GM19372 (cell line): ENCODE measurements at regions not wholly inside any gene's neighbourhood (a gene's known extent, or its start where the extent isn't known, plus 50 kb on each side); places are given as distances from the start of the nearest gene placed in this dataset.

ENCODE experiments used
- ATAC-seq: cut with Tn5 transposase; IDR thresholded peaks from one replicate; pipeline ENCODE4 v1.9.1; 2021; ENCODE audit warnings: mild to moderate bottlenecking, low read depth, moderate library complexity; ENCODE audit not compliant: unreplicated experiment

GRCh38 chr4:19380600-19380999, 871.1 kb upstream of the SLIT2 start:
- ATAC-seq, result no peak

DNA sequence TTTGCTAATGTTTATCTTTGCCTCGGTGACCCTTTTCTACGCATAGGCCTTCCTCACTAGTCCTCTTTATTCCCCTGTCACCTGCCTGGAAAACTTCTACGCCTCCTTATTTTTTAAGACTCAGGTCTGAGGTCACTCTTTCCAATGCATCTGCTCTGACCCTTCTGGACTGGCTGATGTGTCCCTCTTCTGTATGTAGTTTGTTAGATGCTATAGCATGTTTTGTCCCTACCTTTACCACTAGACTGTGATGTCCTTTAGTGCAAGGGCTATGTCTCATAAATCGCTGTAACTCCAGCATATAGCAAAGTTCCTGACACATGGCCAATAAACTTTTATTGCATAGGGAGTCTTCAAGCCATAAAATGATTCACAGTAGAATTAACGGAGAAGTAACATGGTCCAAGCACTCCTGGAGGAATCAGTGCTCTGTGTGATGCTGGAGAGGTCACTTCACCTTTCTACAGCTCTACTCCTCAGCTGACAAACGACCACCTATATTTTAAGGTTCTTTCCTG, 872.5 kb upstream of the SLIT2 start:
- ATAC-seq, result no peak

GRCh38 chr4:19375931-19376330, 875.8 kb upstream of the SLIT2 start:
- ATAC-seq, result no peak

- ATAC-seq, result no peak
These were observed 876.4 kb upstream of the SLIT2 start for GRCh38 chr4:19375136-19375804.

DNA sequence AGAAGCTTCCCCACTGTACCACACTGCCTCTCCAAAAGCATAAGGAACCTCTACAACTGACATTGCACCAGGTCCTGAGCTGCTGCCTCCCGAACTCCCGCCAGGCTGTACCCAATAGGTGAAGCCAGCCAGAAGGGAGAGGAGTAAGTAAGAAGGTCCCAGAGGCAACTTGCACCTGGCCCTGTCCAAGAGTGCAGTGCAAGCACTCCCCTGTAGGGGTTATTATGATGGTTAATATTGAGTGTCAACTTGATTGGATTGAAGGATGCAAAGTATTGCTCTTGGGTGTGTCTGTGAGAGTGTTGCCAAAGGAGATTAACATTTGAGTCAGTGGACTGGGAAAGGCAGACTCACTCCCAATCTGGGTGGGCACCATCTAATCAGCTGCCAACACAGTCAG, 879.3 kb upstream of the SLIT2 start:
- ATAC-seq, result no peak

GRCh38 chr4:19368800-19369199, 882.9 kb upstream of the SLIT2 start:
- ATAC-seq, result no peak

DNA sequence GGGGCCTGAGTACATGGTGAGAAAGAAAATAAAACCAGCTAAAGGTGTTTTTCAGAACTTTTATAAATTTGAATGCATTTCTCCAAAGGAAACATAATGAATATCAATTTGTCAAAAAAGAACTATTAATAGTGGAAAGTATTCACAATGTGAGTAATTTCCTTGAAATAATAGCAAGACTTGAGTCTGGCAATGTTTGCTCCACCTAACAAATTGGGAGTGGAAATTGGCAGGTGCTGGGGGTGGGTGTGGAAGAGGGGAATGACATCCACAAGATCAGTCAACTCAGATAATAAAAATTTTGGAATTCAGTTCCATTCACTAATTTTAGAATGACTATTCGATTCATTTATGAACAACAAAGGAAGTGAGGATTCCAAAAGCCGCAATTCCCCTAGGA, 884.8 kb upstream of the SLIT2 start:
- no peak for ATAC-seq

DNA sequence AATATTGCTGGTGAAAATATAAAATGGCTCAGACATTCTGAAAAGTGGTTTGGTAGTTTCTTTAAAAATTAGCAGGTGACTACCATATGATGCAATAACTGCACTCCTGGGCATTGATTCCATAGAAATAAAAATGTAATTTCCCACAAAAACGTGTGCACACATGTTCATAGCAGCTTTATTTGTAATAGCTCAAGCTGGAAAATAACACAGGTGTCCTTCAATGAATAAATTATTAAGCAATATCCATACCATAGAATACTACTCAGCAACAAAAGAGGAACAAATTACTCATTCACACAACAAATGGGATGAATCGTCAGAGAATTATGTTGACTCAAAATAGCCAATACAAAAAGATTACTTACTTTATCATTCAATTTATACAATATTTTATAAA, 893.7 kb upstream of the SLIT2 start:
- no peak for ATAC-seq

DNA sequence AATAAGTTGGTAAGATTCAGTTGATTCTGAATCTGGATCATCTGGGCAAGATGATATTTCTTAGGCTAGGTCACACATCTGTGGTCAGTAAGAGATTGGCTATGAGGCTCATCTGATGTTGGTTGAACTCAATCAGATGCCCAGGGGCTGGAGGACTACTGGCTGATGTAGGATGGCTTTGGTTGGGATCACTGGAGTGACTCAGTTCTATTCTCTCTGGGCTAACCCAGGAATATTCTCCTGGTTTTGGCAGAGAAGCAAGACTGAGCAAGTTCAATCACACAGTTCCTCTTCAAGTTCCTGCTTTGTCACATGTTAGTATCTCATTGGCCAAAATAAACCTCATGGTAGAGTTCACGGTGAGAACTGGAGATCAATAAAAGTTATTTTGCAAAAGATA, 902.3 kb upstream of the SLIT2 start:
- ATAC-seq, result no peak

GRCh38 chr4:19348746-19349145, 903.0 kb upstream of the SLIT2 start:
- ATAC-seq, result no peak

DNA sequence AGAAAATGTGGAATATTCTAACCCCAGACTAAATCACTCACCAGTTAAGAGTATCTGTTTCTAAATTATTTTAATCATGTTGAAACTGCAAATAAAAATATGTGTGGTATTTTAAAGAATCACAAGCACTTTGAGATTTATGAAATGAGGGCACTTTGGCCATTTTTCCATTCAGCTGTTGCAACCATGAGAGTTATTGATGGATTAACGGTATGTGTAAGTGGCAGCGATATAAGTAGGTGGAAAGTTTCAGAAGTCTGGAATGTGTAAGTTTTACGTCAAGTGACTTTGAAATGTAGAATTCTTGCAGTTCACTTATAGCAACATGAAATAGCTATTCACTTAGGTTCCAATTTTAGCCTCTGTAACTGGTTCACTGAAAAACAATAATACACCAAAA, 905.1 kb upstream of the SLIT2 start:
- ATAC-seq, result no peak

DNA sequence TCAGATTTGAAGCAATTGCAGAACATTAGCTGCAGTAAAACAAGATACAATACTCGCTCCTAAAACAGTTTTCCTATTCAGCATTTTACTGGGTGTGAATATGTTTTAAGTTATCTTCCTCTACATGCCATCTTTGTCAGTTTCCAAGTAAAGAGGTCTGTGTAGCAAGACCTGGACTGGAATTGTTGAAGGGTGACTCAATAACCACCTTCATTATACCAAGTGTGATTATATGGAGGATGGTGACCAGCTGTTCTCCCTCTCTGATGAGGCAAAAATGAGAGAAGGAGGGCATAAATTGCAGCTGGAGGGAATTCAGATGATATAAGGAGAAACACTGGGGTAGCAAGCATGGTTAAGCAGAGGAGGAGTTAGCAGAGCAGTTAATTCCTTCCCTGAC, 922.1 kb upstream of the SLIT2 start:
- ATAC-seq, result no peak

GRCh38 chr4:19329077-19329476, 922.6 kb upstream of the SLIT2 start:
- ATAC-seq, result no peak

GRCh38 chr4:19327364-19327763, 924.3 kb upstream of the SLIT2 start:
- no peak for ATAC-seq

GRCh38 chr4:19324184-19324583, 927.5 kb upstream of the SLIT2 start:
- ATAC-seq, result no peak

GRCh38 chr4:19319607-19320006, 932.1 kb upstream of the SLIT2 start:
- ATAC-seq, result no peak

DNA sequence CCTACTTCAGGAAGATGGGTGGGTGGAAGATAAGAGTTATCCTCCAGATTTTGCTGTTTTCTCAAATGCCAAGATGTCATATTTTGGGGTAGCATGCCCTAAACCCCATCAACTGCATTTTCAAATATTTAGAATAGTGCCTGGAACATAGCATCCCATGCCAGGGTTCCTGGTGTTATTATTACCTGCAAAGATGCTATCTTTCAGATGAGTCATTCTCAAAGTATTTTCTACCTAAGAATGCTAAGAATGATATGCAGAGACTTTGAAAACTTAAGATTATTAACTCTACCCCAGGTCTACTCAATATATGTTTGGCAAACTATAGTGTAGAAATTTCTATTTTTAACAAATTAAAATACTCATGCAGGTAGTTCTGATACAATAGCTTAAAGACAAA, 934.3 kb upstream of the SLIT2 start:
- no peak for ATAC-seq

DNA sequence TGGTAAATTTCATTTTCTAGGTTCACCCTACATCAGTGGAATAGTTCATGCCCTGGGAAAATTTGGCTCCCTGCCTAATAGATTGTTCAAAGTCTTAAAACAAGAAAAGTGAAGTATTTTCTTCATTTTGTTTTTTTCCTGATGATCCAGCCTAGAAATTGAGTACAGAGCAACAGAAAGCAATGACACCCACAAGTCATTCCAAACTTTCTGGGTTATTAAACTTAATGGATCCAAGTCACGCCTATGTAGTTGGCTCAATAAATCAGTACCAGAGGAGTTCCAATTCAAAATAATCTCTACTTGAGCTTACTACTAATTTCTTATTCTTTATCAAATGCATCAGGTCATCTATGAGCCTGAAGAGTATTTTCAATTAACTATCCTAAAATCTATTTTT, 937.6 kb upstream of the SLIT2 start:
- ATAC-seq, result no peak

DNA sequence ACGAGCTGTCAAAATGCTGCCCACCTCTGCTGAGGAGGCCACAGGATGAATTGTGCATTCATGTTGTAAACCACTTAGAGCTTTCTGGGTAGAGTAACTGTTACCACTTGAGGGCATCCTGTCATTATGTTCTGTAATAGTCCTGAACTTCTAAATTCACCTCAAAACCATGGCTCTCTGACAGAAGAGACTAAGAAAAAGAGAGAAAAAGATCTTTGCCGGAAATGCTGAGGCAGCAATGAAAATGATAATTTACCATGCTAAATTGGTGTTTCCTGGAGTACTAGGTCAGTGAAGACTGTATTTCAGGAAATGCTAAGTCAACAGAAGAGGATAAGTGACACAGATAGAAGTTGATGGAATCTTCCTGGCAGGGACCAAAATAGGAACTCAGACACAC, 942.3 kb upstream of the SLIT2 start:
- ATAC-seq, result no peak

- no peak for ATAC-seq
These were observed 947.7 kb upstream of the SLIT2 start for GRCh38 chr4:19304028-19304427.

GRCh38 chr4:19301527-19301926, 950.2 kb upstream of the SLIT2 start:
- ATAC-seq, result no peak

DNA sequence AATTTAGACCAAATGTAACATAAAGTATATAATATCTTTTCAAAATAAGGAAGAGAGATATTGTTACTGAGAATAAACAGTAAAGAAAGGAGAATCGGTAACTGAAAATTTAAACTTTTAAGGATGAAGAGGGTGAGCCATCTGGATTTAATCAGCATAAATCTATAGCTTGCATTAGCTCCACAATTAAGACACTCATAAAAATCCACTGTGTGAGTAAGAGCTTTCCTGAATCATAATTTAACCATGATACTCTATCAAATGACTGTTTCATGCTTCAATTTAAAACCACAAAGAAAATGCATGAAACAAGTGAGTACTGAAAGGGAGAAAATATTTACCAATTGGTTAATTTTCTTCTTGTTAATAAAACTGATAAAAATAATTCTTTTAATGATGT, 951.5 kb upstream of the SLIT2 start:
- ATAC-seq, result no peak

DNA sequence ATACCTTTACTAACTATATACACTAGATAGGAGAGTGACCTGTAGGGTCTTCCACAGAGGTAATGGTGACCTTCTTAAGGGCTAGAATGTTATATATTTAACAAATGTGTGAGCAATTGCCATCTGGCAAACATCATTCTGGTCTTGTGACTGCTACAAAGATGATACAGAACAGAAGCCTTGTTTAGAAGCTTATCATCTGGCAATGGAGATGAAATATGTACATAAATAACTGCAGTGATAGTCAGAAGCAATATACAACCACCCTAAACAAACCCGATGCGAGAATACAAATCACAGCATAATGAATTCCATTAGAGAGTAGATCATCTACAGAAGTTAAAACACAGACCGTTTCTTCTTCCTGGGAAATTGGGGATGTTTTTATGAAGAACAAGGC, 952.7 kb upstream of the SLIT2 start:
- no peak for ATAC-seq
